ENCODE measurements at regions not wholly inside any gene's neighbourhood (a gene's known extent, or its start where the extent isn't known, plus 50 kb on each side); places are given as distances from the start of the nearest gene placed in this dataset.

- no peak overlapping the region for H3K9ac ChIP-seq (ENCODE audit: low read length)
- no peaks in the 10 kb centered on the region for H3K79me2 ChIP-seq (ENCODE audit: insufficient read depth, low read length)
- no peak overlapping the region for H3K4me2 ChIP-seq (ENCODE audit: low read depth, low read length, poor library complexity, severe bottlenecking)
- H4K20me1 ChIP-seq (ENCODE audit: low read depth, low read length), result no peaks in the 10 kb centered on the region
- no peaks in the 10 kb centered on the region for H3K9me2 ChIP-seq (replicated peaks; ENCODE audit: insufficient read depth, low read length)
- H3F3A ChIP-seq (ENCODE audit: insufficient read depth), result no peaks in the 10 kb centered on the region
- TF ChIP-seq CTCF (IDR thresholded peaks at IDR 0.05; ENCODE audit: insufficient read depth, low read length, poor library complexity, severe bottlenecking) (no peak), EZH2phosphoT487 (conservative IDR thresholded peaks at IDR 0.05; ENCODE audit: low read length) (no peak)
- H3K9me3 ChIP-seq (ENCODE audit: insufficient read depth, low read length), result no peaks in the 10 kb centered on the region
- no peak overlapping the region for H3K4me3 ChIP-seq (ENCODE audit: insufficient read depth, low read length, poor library complexity, severe bottlenecking)
- no peak overlapping the region for H3K27ac ChIP-seq (ENCODE audit: low read depth, low read length)
- no peaks in the 10 kb centered on the region for H3K27me3 ChIP-seq (ENCODE audit: low read length)
- H2AFZ ChIP-seq (ENCODE audit: low read depth, low read length, severe bottlenecking), result no peak overlapping the region
- no peaks in the 10 kb centered on the region for H3K36me3 ChIP-seq (ENCODE audit: low read length)
These were observed 458.7 kb downstream of the EBF1 start for GRCh38 chr5:158641016-158641415.

- Histone ChIP-seq H3K4me2 (ENCODE audit: low read depth, low read length, poor library complexity, severe bottlenecking) (no peak overlapping the region), H4K20me1 (ENCODE audit: low read depth, low read length) (no peaks in the 10 kb centered on the region), H3K9me3 (ENCODE audit: insufficient read depth, low read length) (no peaks in the 10 kb centered on the region), H3F3A (ENCODE audit: insufficient read depth) (no peaks in the 10 kb centered on the region), H3K27ac (ENCODE audit: low read depth, low read length) (no peak overlapping the region), H3K79me2 (ENCODE audit: insufficient read depth, low read length) (no peaks in the 10 kb centered on the region), H2AFZ (ENCODE audit: low read depth, low read length, severe bottlenecking) (no peak overlapping the region), H3K9me2 (replicated peaks; ENCODE audit: insufficient read depth, low read length) (no peaks in the 10 kb centered on the region), H3K9ac (ENCODE audit: low read length) (no peak overlapping the region), H3K36me3 (ENCODE audit: low read length) (no peaks in the 10 kb centered on the region), H3K27me3 (ENCODE audit: low read length) (no peaks in the 10 kb centered on the region), H3K4me3 (ENCODE audit: insufficient read depth, low read length, poor library complexity, severe bottlenecking) (no peak overlapping the region)
- TF ChIP-seq EZH2phosphoT487 (conservative IDR thresholded peaks at IDR 0.05; ENCODE audit: low read length) (no peak), CTCF (IDR thresholded peaks at IDR 0.05; ENCODE audit: insufficient read depth, low read length, poor library complexity, severe bottlenecking) (no peak)
These were observed 459.1 kb downstream of the EBF1 start for GRCh38 chr5:158640593-158640980.

GRCh38 chr5:158639881-158640592, 459.7 kb downstream of the EBF1 start:
- Histone ChIP-seq H3K27ac (ENCODE audit: low read depth, low read length) (no peak overlapping the region), H3K36me3 (ENCODE audit: low read length) (no peaks in the 10 kb centered on the region), H3F3A (ENCODE audit: insufficient read depth) (no peaks in the 10 kb centered on the region), H3K9me3 (ENCODE audit: insufficient read depth, low read length) (no peaks in the 10 kb centered on the region), H3K4me3 (ENCODE audit: insufficient read depth, low read length, poor library complexity, severe bottlenecking) (no peak overlapping the region), H4K20me1 (ENCODE audit: low read depth, low read length) (no peaks in the 10 kb centered on the region), H3K9ac (ENCODE audit: low read length) (no peak overlapping the region), H3K4me2 (ENCODE audit: low read depth, low read length, poor library complexity, severe bottlenecking) (no peak overlapping the region), H3K79me2 (ENCODE audit: insufficient read depth, low read length) (no peaks in the 10 kb centered on the region), H3K9me2 (replicated peaks; ENCODE audit: insufficient read depth, low read length) (no peaks in the 10 kb centered on the region), H2AFZ (ENCODE audit: low read depth, low read length, severe bottlenecking) (no peak overlapping the region), H3K27me3 (ENCODE audit: low read length) (no peaks in the 10 kb centered on the region)
- no peak for TF ChIP-seq CTCF (IDR thresholded peaks at IDR 0.05; ENCODE audit: insufficient read depth, low read length, poor library complexity, severe bottlenecking)
- no peak for TF ChIP-seq EZH2phosphoT487 (conservative IDR thresholded peaks at IDR 0.05; ENCODE audit: low read length)

All from SU-DHL-6 (cell line).